ENCODE measurements at regions not wholly inside any gene's neighbourhood (a gene's known extent, or its start where the extent isn't known, plus 50 kb on each side); places are given as distances from the start of the nearest gene placed in this dataset.

DNA sequence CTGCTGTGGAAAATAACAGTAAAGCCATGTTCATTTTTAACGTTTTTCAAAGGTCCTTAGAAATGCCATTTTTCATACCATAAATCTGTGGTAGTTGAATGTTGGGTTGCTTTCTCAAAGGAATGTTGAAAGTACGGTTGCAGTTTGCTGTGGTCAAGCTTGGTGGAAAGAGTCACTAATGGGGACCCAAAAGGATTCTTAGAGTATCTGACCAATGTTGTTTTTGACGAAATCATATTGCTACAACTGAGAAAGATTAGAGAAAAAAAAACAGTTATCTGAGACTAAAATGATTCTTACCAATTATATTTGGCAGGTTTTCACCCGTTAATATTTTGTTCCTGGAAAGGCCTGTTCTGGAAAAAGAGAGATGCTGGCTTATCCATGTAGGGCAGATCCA lies 439.5 kb upstream of the ETAA1 start:
- no peak for DNase-seq (ENCODE audit: low read depth)

DNA sequence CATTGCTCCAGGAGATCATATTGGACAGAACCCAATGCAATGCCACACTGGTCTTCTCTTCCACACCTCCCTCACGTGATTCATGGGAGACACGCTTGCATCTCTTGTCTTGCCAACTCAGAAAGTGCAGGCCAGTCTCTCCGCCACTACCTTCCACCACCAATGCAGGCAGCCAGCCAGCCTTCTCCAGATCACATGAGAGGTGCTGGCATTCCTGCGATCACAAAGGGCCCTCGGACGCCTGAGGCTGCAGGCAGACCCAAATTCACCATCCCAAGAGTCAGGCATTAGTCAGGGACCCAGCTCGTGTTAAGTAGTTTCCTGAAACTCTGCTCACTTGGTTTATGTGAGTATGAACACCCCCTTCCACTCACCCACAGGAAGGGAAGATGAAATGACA lies 437.0 kb upstream of the ETAA1 start:
- peak; percentile 80 for DNase-seq (ENCODE audit: low read depth)

DNA sequence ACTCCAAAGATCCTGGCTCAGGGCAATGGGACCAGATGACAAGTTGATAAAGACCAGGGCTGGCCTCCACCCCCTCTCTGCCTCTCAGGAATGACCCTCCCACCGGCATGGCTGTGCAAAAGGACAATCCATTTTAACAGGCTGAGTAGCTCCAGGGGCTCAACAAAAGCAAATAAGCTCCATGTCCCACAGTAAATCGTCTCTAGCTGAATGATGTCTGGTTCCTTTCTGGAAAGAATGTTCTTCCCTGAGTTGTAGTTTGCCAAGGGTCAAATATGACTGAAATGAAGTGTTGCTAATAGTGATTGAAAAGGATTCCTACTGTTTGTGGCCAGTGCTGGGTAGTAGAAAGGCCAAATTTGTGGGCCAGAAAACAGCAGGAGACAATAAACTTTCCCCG lies 434.4 kb upstream of the ETAA1 start:
- no peak for DNase-seq (ENCODE audit: low read depth)

DNA sequence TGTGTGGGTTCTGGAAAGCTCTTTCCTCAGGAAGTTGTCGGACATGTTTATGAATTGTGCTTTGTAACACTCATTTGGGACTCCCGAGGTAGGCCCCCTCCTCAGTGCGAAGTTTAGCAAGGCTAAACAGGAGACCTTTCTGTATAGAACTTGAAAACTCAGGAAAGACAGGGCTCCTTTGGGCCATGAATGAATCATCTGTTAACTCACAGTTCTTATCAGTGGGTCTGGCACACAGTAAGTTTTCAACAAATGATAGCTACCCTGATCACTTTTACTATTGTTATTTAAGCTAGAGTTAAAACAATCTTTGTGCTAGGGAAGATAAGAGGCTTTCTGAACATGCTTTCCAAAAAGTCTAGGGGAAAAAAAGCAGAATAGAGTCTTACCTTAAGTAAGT lies 430.5 kb upstream of the ETAA1 start:
- DNase-seq (ENCODE audit: low read depth): no peak

DNA sequence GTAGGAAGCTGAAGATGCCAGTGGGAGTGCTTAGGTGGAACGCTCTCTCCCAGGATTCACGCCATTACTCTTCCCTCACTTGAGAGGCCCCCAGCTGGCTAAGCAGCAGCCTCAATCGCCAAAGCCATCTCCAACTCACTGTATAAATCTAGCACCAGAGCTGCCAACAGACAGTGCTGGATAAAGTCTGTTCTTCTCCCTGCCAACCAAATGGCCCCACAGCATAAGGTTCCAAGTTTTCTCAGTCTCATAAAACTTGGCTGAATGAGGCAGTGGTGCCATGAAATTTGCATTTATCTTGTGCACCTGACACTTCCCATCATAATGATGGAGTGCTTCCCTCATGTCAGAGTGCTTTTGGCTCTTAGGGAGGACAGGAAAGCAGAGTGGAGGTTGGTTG lies 428.2 kb upstream of the ETAA1 start:
- DNase-seq (ENCODE audit: low read depth): no peak

DNA sequence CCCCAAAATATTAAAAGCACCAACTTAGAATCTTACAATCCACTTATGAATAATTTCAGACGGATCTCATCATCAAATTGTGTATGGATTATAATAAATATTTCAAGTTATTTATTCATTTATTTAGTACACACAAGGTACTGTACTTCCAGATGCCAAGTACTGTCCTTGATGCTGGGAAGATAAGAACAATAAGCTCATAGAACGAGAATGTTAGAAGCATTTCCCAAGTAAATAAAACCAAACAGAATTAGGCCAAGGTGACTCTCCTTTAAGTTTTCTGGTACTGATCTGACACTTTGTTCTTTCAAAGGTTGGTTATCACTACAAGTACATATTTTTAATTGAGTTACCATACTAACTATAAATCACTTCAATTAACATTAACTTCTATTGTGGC lies 416.1 kb upstream of the ETAA1 start:
- DNase-seq (ENCODE audit: low read depth): no peak

DNA sequence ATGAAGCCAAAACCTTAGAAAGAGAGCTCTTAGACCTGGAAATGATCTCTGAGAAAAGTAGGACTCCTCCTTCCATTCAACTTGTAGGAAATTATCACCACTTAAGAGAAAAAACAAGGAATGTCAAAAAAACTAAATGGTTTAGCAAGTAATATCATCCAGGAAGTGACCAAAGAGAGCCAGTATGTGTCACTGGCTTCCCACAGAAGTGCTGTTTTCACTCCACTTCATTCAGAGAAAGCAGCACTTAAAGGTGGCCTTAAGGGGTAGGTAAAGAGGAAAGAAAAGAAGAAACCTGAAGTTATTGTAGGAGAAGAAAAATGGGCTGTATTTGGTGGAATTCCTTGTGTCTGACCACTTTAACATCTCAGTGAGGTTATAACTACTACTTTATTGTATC lies 414.4 kb upstream of the ETAA1 start:
- peak; percentile 24 for DNase-seq (ENCODE audit: low read depth)

DNA sequence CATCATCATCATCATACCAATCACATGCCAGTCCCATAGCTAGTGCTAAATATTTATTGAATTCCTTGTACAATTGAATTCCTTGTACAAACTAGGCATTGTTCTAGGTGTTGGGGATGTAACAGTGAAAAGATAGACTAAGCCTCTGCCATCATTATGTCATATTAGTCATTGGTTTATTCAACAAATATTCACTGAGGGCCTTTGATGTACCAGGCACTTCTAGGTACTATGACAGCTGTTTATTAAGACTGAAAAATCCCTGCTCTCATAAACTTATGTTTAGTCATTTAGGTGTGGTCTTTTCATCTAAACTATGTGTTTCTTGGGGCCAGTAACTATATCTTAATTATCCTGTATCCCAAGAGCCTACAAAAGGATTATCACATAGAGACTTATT lies 412.3 kb upstream of the ETAA1 start:
- peak; percentile 18 for DNase-seq (ENCODE audit: low read depth)

DNA sequence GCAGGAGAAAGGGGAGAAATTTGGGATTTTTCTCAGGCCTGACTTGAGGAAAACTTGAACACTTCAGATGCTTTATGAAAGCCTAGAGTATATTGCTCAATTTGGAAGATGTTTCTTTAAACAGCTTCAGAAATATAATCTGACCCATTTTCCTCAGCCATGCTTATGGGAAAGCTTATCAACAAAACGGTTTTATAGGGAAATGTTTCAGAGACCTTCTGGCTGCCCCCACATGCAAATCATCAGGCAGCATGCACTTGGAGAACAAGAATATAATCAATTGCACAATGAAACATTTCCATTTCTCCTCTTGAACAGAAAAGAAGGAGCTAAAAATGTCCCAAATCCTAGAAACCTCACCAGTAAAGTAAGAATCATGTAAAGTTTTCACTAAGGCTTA lies 411.2 kb upstream of the ETAA1 start:
- no peak for DNase-seq (ENCODE audit: low read depth)

DNA sequence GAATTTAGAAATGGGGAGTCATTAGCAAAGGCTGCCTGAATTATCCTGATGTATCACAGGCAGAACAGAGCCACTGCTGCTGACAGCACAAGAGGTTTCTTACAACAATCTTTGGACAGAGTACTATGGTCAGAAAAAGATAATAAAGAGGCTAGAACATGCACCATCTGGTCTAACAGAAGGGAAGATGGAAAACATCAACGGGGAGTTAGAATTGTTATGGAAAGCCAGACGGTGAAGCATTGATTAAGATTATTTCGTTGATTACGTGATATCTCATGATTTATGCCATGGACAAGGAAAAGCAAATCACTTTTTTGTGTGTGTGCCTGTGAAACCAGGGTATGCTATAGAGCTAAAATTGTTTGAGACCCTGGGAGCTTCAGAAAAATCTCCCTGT lies 409.4 kb upstream of the ETAA1 start:
- no peak for DNase-seq (ENCODE audit: low read depth)

DNA sequence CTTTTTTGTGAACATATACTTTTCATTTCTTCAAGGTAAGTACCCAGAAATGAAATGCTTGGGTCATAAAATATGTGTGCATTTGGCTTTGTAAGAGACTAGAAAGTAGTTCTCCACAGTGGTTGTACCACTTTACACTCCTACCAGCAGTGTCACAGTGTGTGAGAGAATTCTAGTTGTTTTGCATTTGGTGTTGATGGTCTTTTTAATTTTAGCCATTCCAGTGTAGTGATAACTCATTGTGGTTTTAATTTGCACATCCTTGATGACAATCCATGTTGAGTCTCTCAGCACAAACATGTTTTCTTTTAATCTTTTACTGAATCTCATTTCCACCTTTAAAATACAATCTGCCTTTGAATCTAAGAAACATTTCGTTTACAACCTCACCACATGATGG lies 402.5 kb upstream of the ETAA1 start:
- no peak for DNase-seq (ENCODE audit: low read depth)

DNA sequence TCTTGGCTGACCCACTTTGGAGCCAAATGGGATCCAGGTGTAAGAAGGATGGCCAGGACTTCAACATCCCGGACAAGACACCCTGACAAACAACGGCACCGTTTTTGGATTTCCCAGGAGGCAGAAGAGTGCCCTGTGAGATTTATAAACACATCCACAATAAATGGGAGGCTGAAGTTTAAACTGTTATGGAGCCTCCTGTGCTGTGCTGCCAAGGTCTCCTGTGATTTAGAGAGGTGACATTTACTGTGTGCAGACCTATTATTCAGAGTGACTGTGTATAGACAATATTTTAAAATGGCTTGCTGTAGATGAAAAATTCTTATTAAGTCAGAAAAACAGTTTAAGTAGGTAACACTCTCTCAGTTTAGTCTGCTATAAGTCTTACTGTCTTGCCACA lies 401.5 kb upstream of the ETAA1 start:
- DNase-seq (ENCODE audit: low read depth): no peak

DNA sequence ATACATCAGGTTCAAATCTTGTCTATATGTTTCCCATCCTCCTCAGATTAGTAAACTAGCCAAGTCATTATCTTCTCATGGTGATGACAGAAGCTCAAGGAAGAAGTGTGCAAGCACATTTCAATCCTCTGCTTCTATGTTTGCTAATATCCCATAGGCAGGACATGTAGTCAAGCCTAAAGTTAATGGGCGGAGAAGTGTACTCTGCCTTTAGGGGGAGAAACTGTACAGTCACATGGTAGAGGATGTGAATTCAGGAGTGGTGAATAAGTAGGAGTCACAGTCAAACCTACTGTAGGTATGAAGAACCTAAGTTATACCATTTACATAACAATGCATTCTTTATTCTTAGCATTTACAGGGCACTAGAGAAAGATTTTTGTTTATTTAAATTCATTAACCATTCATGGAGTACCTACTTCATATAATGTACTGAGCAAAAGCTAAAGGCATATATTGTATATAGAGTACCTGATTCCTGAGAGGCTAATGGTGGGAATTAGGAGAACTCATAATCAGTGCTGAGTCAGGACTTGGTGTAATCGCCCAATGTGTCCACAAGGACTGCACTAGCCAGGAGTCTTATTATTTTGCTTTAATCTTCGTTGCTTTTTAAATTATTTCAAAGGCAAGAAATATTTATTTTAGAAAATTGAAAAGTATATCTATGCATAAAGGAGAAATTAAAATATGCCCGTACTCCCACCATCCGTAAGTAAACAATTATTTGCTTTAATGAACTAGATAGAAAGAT lies 394.3 kb upstream of the ETAA1 start:
- DNase-seq (ENCODE audit: low read depth): no peak

DNA sequence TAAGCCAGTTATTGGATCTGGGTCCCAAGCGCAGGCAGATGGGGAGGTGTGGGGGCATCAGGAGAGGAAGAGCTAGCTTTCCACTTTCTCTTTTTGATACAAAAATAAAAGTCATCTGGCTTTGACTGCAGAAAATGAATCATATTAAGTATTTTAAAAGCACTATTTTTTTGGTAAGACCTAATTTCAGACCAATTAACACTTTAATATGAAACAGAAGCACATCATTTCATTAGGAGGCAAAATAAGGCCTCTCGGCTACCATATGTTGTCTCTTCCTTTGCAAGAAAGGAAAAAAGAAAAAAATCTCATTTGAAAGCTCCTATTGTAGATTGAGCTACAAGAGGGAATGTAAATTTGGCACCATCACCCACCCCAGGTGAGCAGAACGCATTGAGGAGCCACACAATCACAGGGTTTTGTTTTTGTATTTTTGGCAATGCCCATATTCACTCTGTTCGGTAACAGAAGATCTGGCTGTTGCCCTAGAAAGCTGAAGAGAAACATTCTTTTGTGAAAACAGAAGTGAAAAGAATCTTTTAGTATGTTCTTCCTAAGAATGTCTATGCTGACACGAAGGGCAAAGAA lies 390.7 kb upstream of the ETAA1 start:
- DNase-seq (ENCODE audit: low read depth): no peak

DNA sequence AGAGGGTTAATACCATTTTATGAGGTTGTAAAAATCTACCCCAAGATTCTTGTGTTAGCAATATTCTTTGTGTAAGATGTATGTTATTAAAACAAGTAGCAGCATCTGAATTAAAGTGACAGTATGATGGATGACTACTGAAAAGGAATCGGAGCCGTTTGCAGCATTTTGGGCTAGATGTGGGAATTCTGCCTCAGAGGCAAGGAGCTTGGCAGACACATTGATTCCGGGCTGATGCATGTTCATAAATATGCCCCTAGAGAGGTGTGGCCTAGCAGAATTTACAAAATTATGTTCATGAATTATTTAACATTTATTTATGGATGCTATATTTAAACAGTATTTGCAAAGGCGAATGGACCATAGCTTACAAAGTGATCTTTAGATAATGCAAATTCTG lies 389.0 kb upstream of the ETAA1 start:
- no peak for DNase-seq (ENCODE audit: low read depth)

DNA sequence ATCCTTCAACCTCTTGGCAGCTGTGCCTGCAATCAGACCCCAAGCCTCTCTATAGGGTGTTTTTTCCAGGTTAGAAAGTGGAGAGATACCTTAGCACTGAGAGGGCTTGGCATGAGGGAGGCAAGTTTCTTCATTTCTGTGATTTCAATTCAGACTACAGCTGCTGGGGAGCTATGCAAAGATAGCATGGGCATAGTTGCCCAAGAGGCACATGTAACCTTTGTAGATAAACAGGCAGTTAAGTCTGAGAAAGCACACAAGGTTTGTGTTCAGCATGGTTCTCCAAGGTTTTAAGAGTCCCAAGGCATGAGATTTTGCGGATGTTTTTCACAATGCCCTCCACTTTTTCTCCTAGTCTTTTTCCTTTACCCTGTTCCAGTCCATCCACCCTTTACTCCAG lies 385.0 kb upstream of the ETAA1 start:
- DNase-seq (ENCODE audit: low read depth): no peak

DNA sequence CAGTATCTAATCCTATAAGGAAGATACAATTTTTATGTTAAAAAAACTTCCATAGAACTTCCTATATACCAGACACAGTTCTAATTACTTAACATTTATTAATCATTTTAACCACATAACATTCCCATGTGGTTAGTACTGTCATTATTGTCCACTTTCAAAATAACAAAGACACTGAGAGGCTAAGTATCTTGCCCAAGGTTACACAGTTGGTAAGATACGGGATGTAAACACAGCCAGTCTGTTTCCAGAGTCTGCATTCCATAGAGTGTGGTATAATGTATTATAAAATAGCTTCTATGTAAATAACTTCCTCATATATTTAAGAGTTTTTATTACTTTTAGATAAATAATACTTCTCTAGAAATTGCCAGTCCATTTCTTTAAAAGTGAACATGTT lies 383.3 kb upstream of the ETAA1 start:
- peak; percentile 15 for DNase-seq (ENCODE audit: low read depth)

DNA sequence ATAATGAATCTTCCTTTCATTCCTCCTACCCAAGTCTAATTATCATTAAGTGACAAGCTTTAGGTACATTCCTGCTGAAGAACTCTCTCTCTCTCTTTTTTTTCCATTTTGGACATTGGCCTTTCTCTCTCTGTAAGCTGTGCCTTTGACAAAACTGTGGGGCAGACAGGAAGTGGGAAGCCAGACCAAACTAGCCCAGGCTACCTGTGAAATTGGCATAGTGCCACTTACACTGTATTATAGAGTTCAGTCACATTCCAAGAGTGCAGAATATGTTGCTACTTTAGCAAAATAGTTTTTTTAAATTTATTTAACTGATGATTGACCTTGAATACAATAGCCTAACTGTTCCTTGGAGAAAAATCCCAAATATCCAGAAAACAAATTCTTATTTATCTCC lies 381.5 kb upstream of the ETAA1 start:
- DNase-seq (ENCODE audit: low read depth): peak; percentile 35

DNA sequence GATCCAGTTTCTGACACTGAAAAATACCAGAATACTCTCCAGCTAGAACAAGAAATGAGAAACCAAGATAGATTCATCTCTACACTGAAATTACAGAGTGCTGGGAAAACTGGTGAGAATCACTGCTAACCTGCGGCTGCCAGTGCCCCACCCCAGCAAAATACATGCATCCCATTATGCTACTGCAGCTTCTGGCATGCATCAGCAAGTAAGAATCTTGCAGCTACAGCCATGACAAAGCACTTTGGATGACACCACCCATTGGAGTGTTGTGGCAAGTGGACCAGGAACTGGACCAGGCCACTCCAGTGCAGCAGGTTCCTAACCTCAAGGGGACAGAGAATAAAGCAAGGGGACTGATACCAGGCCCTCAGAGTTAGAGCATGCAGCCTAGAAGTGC lies 378.8 kb upstream of the ETAA1 start:
- no peak for DNase-seq (ENCODE audit: low read depth)

DNA sequence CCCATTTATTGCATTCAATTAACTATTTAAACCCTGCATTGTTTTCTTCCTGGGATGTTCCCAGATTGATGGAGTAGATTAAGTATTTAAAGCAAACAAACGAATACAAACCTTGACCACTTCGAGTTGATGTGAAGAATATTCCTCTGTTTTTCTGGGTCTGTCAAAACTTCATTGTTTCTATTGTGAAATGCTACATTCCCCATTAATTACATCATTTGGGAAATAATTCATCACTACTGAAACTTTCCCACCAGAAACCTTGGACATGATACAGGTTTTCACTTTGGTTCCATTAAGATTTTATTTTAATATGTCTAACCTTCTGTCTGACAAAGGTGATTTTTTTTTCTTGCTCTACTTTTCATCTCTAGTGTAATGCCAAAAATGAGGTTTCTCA lies 365.1 kb upstream of the ETAA1 start:
- DNase-seq (ENCODE audit: low read depth): peak; percentile 7

DNA sequence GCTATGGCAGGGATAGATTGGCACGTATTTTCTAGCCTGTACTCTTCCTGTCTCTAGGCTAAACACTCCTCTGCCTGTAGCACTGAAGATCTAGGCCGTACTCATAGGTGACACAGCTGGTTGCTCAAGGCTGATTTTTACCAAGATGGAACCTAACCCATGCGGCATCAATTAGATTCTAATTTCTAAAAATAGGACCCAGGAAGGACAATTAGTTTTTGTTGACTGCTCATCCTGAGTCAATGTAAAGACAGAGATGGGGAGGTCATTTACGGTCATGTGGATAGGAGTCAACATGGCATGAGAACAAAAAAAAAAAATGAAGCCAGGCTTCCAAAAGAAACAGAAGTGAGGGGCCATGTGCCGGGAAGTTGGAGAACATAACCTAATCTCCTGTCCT lies 360.7 kb upstream of the ETAA1 start:
- no peak for DNase-seq (ENCODE audit: low read depth)

DNA sequence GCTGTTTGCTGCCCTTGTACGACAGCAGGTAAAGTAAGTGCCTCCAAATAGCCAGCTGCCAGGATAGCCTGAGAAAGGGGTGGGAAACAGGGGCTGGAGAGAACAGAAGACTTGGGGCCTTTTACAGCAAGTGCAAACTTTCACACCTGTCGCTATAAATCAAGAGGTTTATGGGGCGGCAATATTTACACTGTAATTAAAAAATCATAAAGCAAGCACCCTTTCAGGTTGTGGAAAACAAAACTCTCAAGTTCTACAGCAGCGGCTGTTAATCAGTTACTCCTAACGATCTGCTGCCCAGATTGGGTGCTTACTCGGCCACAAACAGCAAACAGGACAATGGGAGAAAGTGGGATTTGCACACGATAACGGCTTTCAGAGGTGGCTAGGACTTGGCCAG lies 359.5 kb upstream of the ETAA1 start:
- no peak for DNase-seq (ENCODE audit: low read depth)

DNA sequence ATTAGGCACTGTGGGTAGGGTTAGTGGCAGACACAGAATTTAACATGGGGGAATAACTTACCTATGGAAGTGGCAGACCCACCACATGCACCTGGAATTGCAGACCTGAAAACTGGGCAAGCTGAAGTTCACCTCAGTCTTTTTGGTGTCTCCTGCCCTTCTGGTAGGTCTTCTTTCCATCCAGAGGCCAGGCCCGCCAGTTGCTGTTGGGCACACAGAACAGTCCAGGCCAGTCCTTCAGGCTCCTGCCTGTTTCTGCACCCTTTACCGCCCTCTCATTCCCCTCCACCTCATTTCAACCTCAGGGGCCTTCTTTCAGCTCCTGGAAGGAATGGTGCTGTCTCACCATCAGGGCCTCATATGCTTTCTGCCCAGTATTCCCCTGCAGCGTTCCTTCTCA lies 358.9 kb upstream of the ETAA1 start:
- no peak for DNase-seq (ENCODE audit: low read depth)

DNA sequence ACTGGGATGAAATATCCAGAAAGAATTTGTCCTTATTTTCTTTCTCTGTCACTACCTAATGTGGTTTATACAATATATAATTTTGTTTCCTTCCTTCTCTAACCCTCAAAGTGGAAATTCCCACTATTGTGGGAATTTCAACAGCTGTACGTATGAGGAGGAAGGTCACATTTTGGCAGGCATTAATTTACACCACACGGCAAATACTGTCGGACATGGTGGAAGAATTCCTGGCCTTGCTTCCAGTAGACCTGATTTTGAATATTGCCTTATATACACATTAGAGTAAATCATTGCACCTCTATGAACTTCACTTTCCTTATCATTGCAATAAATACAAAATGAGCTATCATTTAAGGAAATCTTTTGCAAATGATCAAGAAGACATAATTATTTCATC lies 358.1 kb upstream of the ETAA1 start:
- no peak for DNase-seq (ENCODE audit: low read depth)
